ENCODE measurements at regions not wholly inside any gene's neighbourhood (a gene's known extent, or its start where the extent isn't known, plus 50 kb on each side); places are given as distances from the start of the nearest gene placed in this dataset.

- DNase-seq (ENCODE audit: low spot score in 2 of 2) (no peak), ATAC-seq (no peak)
- no peak overlapping the region for H3K27ac Mint-ChIP-seq
- H3K9me3 Mint-ChIP-seq = peaks cover 4 to 6% of the 10 kb centered on the region in 2 donors
- no peaks in the 10 kb centered on the region for H3K36me3 Mint-ChIP-seq
Measured at GRCh38 chr12:115571027-115571426, 706.5 kb downstream of the MED13L start.

GRCh38 chr12:115570069-115570777 is 707.3 kb downstream of the MED13L start:
- ATAC-seq = no peak
- Mint-ChIP-seq H3K27ac (no peak overlapping the region), H3K9me3 (peaks cover 4 to 6% of the 10 kb centered on the region in 2 donors), H3K36me3 (no peaks in the 10 kb centered on the region)
- DNase-seq (ENCODE audit: low spot score in 2 of 2) = no peak

- Mint-ChIP-seq H3K27ac (no peak overlapping the region), H3K36me3 (no peaks in the 10 kb centered on the region), H3K9me3 (peaks cover 4 to 6% of the 10 kb centered on the region in 2 donors)
- no peak for DNase-seq (ENCODE audit: low spot score in 2 of 2)
- ATAC-seq = no peak
Measured at GRCh38 chr12:115569345-115570068, 708.0 kb downstream of the MED13L start.

- ATAC-seq = no peak
- Mint-ChIP-seq H3K9me3 (peaks cover 11 to 15% of the 10 kb centered on the region in 2 donors), H3K27ac (no peak overlapping the region), H3K36me3 (no peaks in the 10 kb centered on the region)
- no peak for DNase-seq (ENCODE audit: low spot score in 2 of 2)
Measured at GRCh38 chr12:115558281-115558680, 719.2 kb downstream of the MED13L start.

GRCh38 chr12:115553622-115554021 is 723.9 kb downstream of the MED13L start:
- peaks cover 0 to 4% of the 10 kb centered on the region in 2 donors for H3K36me3 Mint-ChIP-seq
- H3K27ac Mint-ChIP-seq = no peak overlapping the region
- no peak for DNase-seq (ENCODE audit: low spot score in 2 of 2)
- peaks cover 7 to 9% of the 10 kb centered on the region in 2 donors for H3K9me3 Mint-ChIP-seq
- no peak for ATAC-seq

GRCh38 chr12:115543269-115543668 is 734.2 kb downstream of the MED13L start:
- H3K36me3 Mint-ChIP-seq = no peaks in the 10 kb centered on the region
- ATAC-seq (no peak), DNase-seq (ENCODE audit: low spot score in 2 of 2) (no peak)
- no peak overlapping the region for H3K27ac Mint-ChIP-seq
- H3K9me3 Mint-ChIP-seq = peaks cover 5 to 14% of the 10 kb centered on the region in 2 donors

- no peak for DNase-seq (ENCODE audit: low spot score in 2 of 2)
- peaks cover 0 to 4% of the 10 kb centered on the region in 2 donors for H3K36me3 Mint-ChIP-seq
- no peak for ATAC-seq
- peaks cover 10 to 14% of the 10 kb centered on the region in 2 donors for H3K9me3 Mint-ChIP-seq
- no peak overlapping the region for H3K27ac Mint-ChIP-seq
Measured at GRCh38 chr12:115542656-115543055, 734.8 kb downstream of the MED13L start.

- peaks cover 0 to 7% of the 10 kb centered on the region in 2 donors for H3K36me3 Mint-ChIP-seq
- DNase-seq (ENCODE audit: low spot score in 2 of 2) (no peak), ATAC-seq (no peak)
- peaks cover 10 to 14% of the 10 kb centered on the region in 2 donors for H3K9me3 Mint-ChIP-seq
- no peak overlapping the region for H3K27ac Mint-ChIP-seq
Measured at GRCh38 chr12:115541891-115542421, 735.5 kb downstream of the MED13L start.

- no peaks in the 10 kb centered on the region for H3K36me3 Mint-ChIP-seq
- H3K27ac Mint-ChIP-seq = no peak overlapping the region
- H3K9me3 Mint-ChIP-seq = peaks cover 0 to 10% of the 10 kb centered on the region in 2 donors
- no peak for DNase-seq (ENCODE audit: low spot score in 2 of 2)
- ATAC-seq = no peak
Measured at GRCh38 chr12:115528466-115528865, 749.0 kb downstream of the MED13L start.

GRCh38 chr12:115521771-115522409 is 755.6 kb downstream of the MED13L start:
- DNase-seq (ENCODE audit: low spot score in 2 of 2) (no peak), ATAC-seq (no peak)
- H3K27ac Mint-ChIP-seq = no peak overlapping the region

GRCh38 chr12:115519887-115520286 is 757.6 kb downstream of the MED13L start:
- Mint-ChIP-seq H3K9me3 (peaks cover 15 to 17% of the 10 kb centered on the region in 2 donors), H3K36me3 (peaks cover 0 to under 1% of the 10 kb centered on the region in 2 donors), H3K27ac (no peak overlapping the region)
- DNase-seq (ENCODE audit: low spot score in 2 of 2) (no peak), ATAC-seq (no peak)

More at GRCh38 chr12:115521771-115522409, 755.6 kb downstream of the MED13L start:
- Mint-ChIP-seq H3K36me3 (no peaks in the 10 kb centered on the region), H3K9me3 (peaks cover 5 to 8% of the 10 kb centered on the region in 2 donors)

GRCh38 chr12:115519359-115519758 is 758.1 kb downstream of the MED13L start:
- no peak for DNase-seq (ENCODE audit: low spot score in 2 of 2)
- no peak for ATAC-seq

GRCh38 chr12:115517913-115518312 is 759.6 kb downstream of the MED13L start:
- Mint-ChIP-seq H3K27ac (no peak overlapping the region), H3K9me3 (peaks cover 33 to 36% of the 10 kb centered on the region in 2 donors), H3K36me3 (peaks cover 8 to 13% of the 10 kb centered on the region in 2 donors)
- DNase-seq (ENCODE audit: low spot score in 2 of 2) (no peak), ATAC-seq (no peak)

More at GRCh38 chr12:115519359-115519758, 758.1 kb downstream of the MED13L start:
- Mint-ChIP-seq H3K9me3 (peaks cover 20 to 22% of the 10 kb centered on the region in 2 donors), H3K36me3 (peaks cover 2 to 6% of the 10 kb centered on the region in 2 donors), H3K27ac (no peak overlapping the region)

GRCh38 chr12:115511986-115512711 is 765.3 kb downstream of the MED13L start:
- no peak for ATAC-seq
- peaks cover 38% of the 10 kb centered on the region in 2 donors for H3K9me3 Mint-ChIP-seq
- no peak overlapping the region for H3K27ac Mint-ChIP-seq
- H3K36me3 Mint-ChIP-seq = peaks cover 8 to 13% of the 10 kb centered on the region in 2 donors
- no peak for DNase-seq (ENCODE audit: low spot score in 2 of 2)

- ATAC-seq (no peak), DNase-seq (ENCODE audit: low spot score in 2 of 2) (no peak)
- peaks cover 8 to 13% of the 10 kb centered on the region in 2 donors for H3K36me3 Mint-ChIP-seq
- H3K27ac Mint-ChIP-seq = no peak overlapping the region
- peaks cover 44 to 45% of the 10 kb centered on the region in 2 donors for H3K9me3 Mint-ChIP-seq
Measured at GRCh38 chr12:115511305-115511704, 766.2 kb downstream of the MED13L start.

GRCh38 chr12:115508990-115509389 is 768.5 kb downstream of the MED13L start:
- Mint-ChIP-seq H3K36me3 (peaks cover 2 to 10% of the 10 kb centered on the region in 2 donors), H3K27ac (no peak overlapping the region), H3K9me3 (peaks cover 34 to 35% of the 10 kb centered on the region in 2 donors)
- ATAC-seq (no peak), DNase-seq (ENCODE audit: low spot score in 2 of 2) (no peak)

All from activated naive CD4-positive, alpha-beta T cell treated with anti-CD3 and anti-CD28 coated beads, Interleukin-2, amount 50 U/mL, for 72 hours (primary cell).